K562 (cell line): ENCODE measurements at regions not wholly inside any gene's neighbourhood (a gene's known extent, or its start where the extent isn't known, plus 50 kb on each side); places are given as distances from the start of the nearest gene placed in this dataset.

ENCODE experiments used
- ATAC-seq: fragments of 200-7000 bp; cut with Tn5 transposase; 3 replicates; pipeline ENCODE4 v1.9.1; 2020; ENCODE audit warnings: moderate library complexity
- BruUV-seq: library from RNA; stranded (reverse); fragments of 400-500 nt; replicated peaks from 2 replicates; lab custom pipeline; 2021; lab: Mats Ljungman, UMichigan
- CTCF ChIA-PET: fragments of 300-600 bp; formaldehyde crosslinking; extraction: SDS; loops from one replicate; lab custom pipeline; 2021; ENCODE audit warnings: low intra/inter-chr PET ratio; lab: Yijun Ruan, JAX
- POLR2A ChIA-PET: fragments of 300-600, 350-650 bp; sonication (Branson Sonifier 250); formaldehyde crosslinking; extraction: SDS; loops from one replicate; lab custom pipeline; 2021; ENCODE audit warnings: antibody characterized with exemption, inconsistent platforms; lab: Yijun Ruan, JAX
- DNase-seq, 4 experiments: peaks; one replicate each; pipeline versions ENCODE4 v3.0.0 to v3.0.0-alpha.2; 2011 to 2018; ENCODE audit warnings: low spot score in 3 of 4, mixed read lengths in 3 of 4; ENCODE audit errors: extremely low read depth in 1 of 4
- FAIRE-seq: peaks from 2 replicates; lab custom pipeline; 2011; peaks lifted over from hg19 to GRCh38; lab: Jason Lieb, UNC
- H2AFZ ChIP-seq: 2 replicates; pipeline ENCODE4 v1.6.0; 2011; ENCODE audit warnings: low read depth, low read length, control low read depth, inconsistent platforms
- H3K27ac ChIP-seq: fragments of 200-600 bp; 3 replicates; pipeline ENCODE4 v1.8.0; 2011; ENCODE audit warnings: low read depth, mild to moderate bottlenecking, control low read depth, inconsistent platforms, low read length, moderate library complexity, mixed read lengths; ENCODE audit errors: extremely low read depth
- H3K27me3 ChIP-seq, 2 experiments: fragments of 300-600 bp in 1 of 2; 2 replicates in 1 of 2; 3 replicates in 1 of 2; pipeline versions ENCODE4 v1.6.0 to v1.8.0; 2011; ENCODE audit warnings: inconsistent platforms in 2 of 2, low read length in 2 of 2, mild to moderate bottlenecking in 1 of 2, mixed read lengths in 1 of 2, moderate library complexity in 1 of 2; ENCODE audit not compliant: control insufficient read depth in 2 of 2, insufficient read depth in 2 of 2
- H3K36me3 ChIP-seq: fragments of 300-600 bp; 3 replicates; pipeline ENCODE4 v1.8.0; 2011; ENCODE audit warnings: mild to moderate bottlenecking, low read length, inconsistent platforms; ENCODE audit not compliant: control insufficient read depth, insufficient read depth
- H3K4me1 ChIP-seq, 2 experiments: fragments of 200-600 bp in 1 of 2; replicated peaks in 1 of 2; 2 replicates in 1 of 2; 3 replicates in 1 of 2; pipeline versions ENCODE4 v1.5.1 to v1.8.0; 2011; ENCODE audit warnings: inconsistent platforms in 2 of 2, low read length in 2 of 2, mild to moderate bottlenecking in 1 of 2, mixed read lengths in 1 of 2, moderate library complexity in 1 of 2; ENCODE audit not compliant: control insufficient read depth in 2 of 2, insufficient read depth in 2 of 2
- H3K4me2 ChIP-seq: 2 replicates; pipeline ENCODE4 v1.6.1; 2011; ENCODE audit warnings: low read length, control low read depth, inconsistent platforms, mixed read lengths; ENCODE audit not compliant: insufficient read depth
- H3K4me3 ChIP-seq: fragments of 200-600 bp; sonication (generic), shearing (Covaris generic); 2 replicates; pipeline ENCODE4 v1.5.1; 2016; ENCODE audit warnings: control low read depth, inconsistent platforms
- H3K79me2 ChIP-seq: fragments of 200-600 bp; 3 replicates; pipeline ENCODE4 v1.8.0; 2011; ENCODE audit warnings: low read length, inconsistent platforms; ENCODE audit not compliant: control insufficient read depth, insufficient read depth
- H3K9ac ChIP-seq, 2 experiments: 2 replicates each; pipeline versions ENCODE4 v1.6.0 to v1.6.1; 2011; ENCODE audit warnings: low read depth in 2 of 2, low read length in 2 of 2, control low read depth in 1 of 2, inconsistent platforms in 1 of 2, mild to moderate bottlenecking in 1 of 2, mixed read lengths in 1 of 2; ENCODE audit not compliant: insufficient read depth in 1 of 2
- H3K9me1 ChIP-seq: one replicate; pipeline ENCODE4 v1.6.0; 2011; ENCODE audit warnings: inconsistent platforms, mild to moderate bottlenecking, low read length, moderate library complexity; ENCODE audit not compliant: control insufficient read depth, insufficient read depth
- H3K9me3 ChIP-seq: replicated peaks from 2 replicates; pipeline ENCODE4 v1.5.1; 2011; ENCODE audit warnings: low read depth, low read length, inconsistent platforms; ENCODE audit not compliant: control insufficient read depth, insufficient read depth
- H4K20me1 ChIP-seq: replicated peaks from 2 replicates; pipeline ENCODE4 v1.6.1; 2011; ENCODE audit warnings: low read length, inconsistent platforms, mixed read lengths; ENCODE audit not compliant: control insufficient read depth, insufficient read depth
- BRF1 ChIP-seq: IDR thresholded peaks from 3 replicates; pipeline ENCODE4 v1.6.1; 2011; ENCODE audit warnings: borderline replicate concordance, mild to moderate bottlenecking; ENCODE audit not compliant: insufficient read length; ENCODE audit errors: extremely low read depth
- CGGBP1 ChIP-seq: fragments of 250-450 bp; sonication (Bioruptor Pico); IDR thresholded peaks from 2 replicates; pipeline ENCODE4 v1.9.0; 2021; ENCODE audit warnings: mild to moderate bottlenecking
- DLX4 ChIP-seq: fragments of 250-450 bp; sonication (Bioruptor Pico); IDR thresholded peaks from 2 replicates; pipeline ENCODE4 v1.6.1; 2021; ENCODE audit warnings: mild to moderate bottlenecking
- E2F8 ChIP-seq: fragments of 450-650 bp; IDR thresholded peaks from 2 replicates; pipeline ENCODE4 v1.7.1; 2018; ENCODE audit warnings: mild to moderate bottlenecking, low read depth; ENCODE audit not compliant: partially characterized antibody
- SNRNP70 ChIP-seq: fragments of 200-400 bp; formaldehyde crosslinking; optimal IDR thresholded peaks from 2 replicates; pipeline ENCODE3; 2017; ENCODE audit warnings: low read depth, low read length
- ZNF316 ChIP-seq: fragments of 450-650 bp; IDR thresholded peaks from 2 replicates; pipeline ENCODE4 v1.6.1; 2016
- WGBS: fragments of 100-300 bp; shearing (Covaris generic); methylation state at CpG from one replicate; pipeline ENCODE4 v1.1.6; 2016; ENCODE audit warnings: low coverage, mixed read lengths; ENCODE audit not compliant: insufficient coverage; ENCODE audit errors: missing lambda C conversion rate; 5-methylcytosine and 5-hydroxymethylcytosine counted together
- in situ Hi-C: fragments of 300-500 bp; cut with MboI; formaldehyde crosslinking; loops from 4 replicates; pipeline ENCODE4 v1.15.0; 2018; ENCODE audit warnings: inconsistent platforms, mixed read lengths
- intact Hi-C: fragments of 100-400 bp; cut with micrococcal nuclease; formaldehyde crosslinking; loops from 2 replicates; pipeline ENCODE4 v1.14.2; 2022

GRCh38 chr5:14048434-14048833, 94.7 kb upstream of the TRIO start:
- in situ Hi-C loops, result no loop called here
- Histone ChIP-seq H3K9me1 (no peaks in the 10 kb centered on the region), H4K20me1 (no peaks in the 10 kb centered on the region), H3K9me3 (no peaks in the 10 kb centered on the region), H3K27ac (no peak overlapping the region), H3K4me2 (no peak overlapping the region), H2AFZ (no peak overlapping the region), H3K4me3 (no peak overlapping the region)
- BruUV-seq, result no TSS peak
- FAIRE-seq, result no peak
- ATAC-seq, result no peak
- CTCF ChIA-PET, result no interaction called here
- TF ChIP-seq ZNF316 (peak; percentile 34; the same call in 1 of the 2 replicates), CGGBP1 (CRISPR knock-in tag) (no peak), DLX4 (CRISPR knock-in tag) (no peak)
- TF ChIP-seq, all 486 proteins: peak for 1
- Histone ChIP-seq H3K36me3 (no peaks in the 10 kb centered on the region), H3K79me2 (no peaks in the 10 kb centered on the region), H3K27me3 (peaks cover 0 to 2% of the 10 kb centered on the region in 2 experiments; a peak in 1 of 5 replicates), H3K9ac (no peak overlapping the region), H3K4me1 (no peaks in the 10 kb centered on the region)
- no peak for DNase-seq
- intact Hi-C loops, result no loop called here
- POLR2A ChIA-PET, result no interaction called here

GRCh38 chr5:14041528-14042192, 97.2 kb upstream of the DNAH5 start:
- Histone ChIP-seq H3K9me3 (no peaks in the 10 kb centered on the region), H2AFZ (no peak overlapping the region), H3K27me3 (peaks cover 4 to 15% of the 10 kb centered on the region in 2 experiments; a peak in 3 of 5 replicates), H3K4me2 (no peak overlapping the region), H3K4me3 (no peak overlapping the region), H3K36me3 (no peaks in the 10 kb centered on the region), H3K4me1 (peaks cover 0 to 4% of the 10 kb centered on the region in 2 experiments; a peak in 2 of 5 replicates), H3K79me2 (no peaks in the 10 kb centered on the region), H3K9me1 (no peaks in the 10 kb centered on the region), H4K20me1 (no peaks in the 10 kb centered on the region), H3K27ac (no peak overlapping the region), H3K9ac (no peak overlapping the region)
- ChIA-PET CTCF (no interaction called here), POLR2A (interaction anchor here (0.6 kb wide), 1 partner anchor 263 kb away, joined by 3 read pairs; no protein-coding TSS in a partner anchor)
- TF ChIP-seq SNRNP70 (no peak), BRF1 (no peak), E2F8 (no peak)
- 1% methylated on average over 10 of the region's 11 CpGs for WGBS
- FAIRE-seq (peak; percentile 35), ATAC-seq (no peak), DNase-seq (no peak)
- intact Hi-C loops, result no loop called here
- no TSS peak for BruUV-seq
- in situ Hi-C loops, result no loop called here
